Erythroblast (primary cell): ENCODE measurements at regions not wholly inside any gene's neighbourhood (a gene's known extent, or its start where the extent isn't known, plus 50 kb on each side); places are given as distances from the start of the nearest gene placed in this dataset.

Experiments
- GATA1 ChIP-seq: IDR thresholded peaks from 2 replicates; pipeline ENCODE4 v1.6.1; 2011; ENCODE audit warnings: low read depth, mild to moderate bottlenecking, control low read depth, low read length, moderate library complexity
- POLR2A ChIP-seq: IDR thresholded peaks from 2 replicates; pipeline ENCODE4 v1.6.1; 2011; ENCODE audit warnings: mild to moderate bottlenecking, low read length

GRCh38 chr22:48210812-48211211, 1448.4 kb downstream of the TBC1D22A start:
- TF ChIP-seq POLR2A (no peak), GATA1 (no peak)
